GM12873 (cell line): ENCODE measurements at regions not wholly inside any gene's neighbourhood (a gene's known extent, or its start where the extent isn't known, plus 50 kb on each side); places are given as distances from the start of the nearest gene placed in this dataset.
A peak's percentile ranks its signal among the peaks of the same experiment; 100 is the strongest.

Experiments used
- TF ChIP-seq, protein P1 (sequence below): IDR thresholded peaks from 2 replicates; pipeline ENCODE4 v1.5.1; 2012; ENCODE audit warnings: low read depth, mild to moderate bottlenecking, moderate library complexity, low read length, control low read depth; ENCODE audit not compliant: insufficient read depth; ENCODE audit errors: missing control alignments

DNA sequence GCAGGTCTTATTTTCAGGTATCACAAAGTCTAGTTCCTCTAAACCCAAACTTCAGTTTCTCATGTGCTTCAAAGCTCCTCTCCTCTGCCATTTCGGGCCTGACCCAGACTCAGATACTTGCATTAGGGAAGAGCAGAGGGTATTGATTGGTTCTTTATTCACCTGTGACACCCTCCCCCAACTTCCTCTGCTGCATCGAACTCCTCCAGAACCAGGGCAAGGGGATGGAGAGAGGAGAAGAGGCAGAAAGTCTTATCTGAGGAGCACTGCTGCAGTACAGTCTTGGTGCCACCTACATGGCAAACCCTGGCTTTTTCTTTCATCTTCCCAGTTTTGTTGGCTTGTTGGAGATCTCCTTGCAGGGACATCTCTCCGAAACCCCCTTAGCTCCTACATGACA lies 96.0 kb upstream of the OSMR start:
- TF ChIP-seq, protein P1, sequence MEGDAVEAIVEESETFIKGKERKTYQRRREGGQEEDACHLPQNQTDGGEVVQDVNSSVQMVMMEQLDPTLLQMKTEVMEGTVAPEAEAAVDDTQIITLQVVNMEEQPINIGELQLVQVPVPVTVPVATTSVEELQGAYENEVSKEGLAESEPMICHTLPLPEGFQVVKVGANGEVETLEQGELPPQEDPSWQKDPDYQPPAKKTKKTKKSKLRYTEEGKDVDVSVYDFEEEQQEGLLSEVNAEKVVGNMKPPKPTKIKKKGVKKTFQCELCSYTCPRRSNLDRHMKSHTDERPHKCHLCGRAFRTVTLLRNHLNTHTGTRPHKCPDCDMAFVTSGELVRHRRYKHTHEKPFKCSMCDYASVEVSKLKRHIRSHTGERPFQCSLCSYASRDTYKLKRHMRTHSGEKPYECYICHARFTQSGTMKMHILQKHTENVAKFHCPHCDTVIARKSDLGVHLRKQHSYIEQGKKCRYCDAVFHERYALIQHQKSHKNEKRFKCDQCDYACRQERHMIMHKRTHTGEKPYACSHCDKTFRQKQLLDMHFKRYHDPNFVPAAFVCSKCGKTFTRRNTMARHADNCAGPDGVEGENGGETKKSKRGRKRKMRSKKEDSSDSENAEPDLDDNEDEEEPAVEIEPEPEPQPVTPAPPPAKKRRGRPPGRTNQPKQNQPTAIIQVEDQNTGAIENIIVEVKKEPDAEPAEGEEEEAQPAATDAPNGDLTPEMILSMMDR, result no peak

DNA sequence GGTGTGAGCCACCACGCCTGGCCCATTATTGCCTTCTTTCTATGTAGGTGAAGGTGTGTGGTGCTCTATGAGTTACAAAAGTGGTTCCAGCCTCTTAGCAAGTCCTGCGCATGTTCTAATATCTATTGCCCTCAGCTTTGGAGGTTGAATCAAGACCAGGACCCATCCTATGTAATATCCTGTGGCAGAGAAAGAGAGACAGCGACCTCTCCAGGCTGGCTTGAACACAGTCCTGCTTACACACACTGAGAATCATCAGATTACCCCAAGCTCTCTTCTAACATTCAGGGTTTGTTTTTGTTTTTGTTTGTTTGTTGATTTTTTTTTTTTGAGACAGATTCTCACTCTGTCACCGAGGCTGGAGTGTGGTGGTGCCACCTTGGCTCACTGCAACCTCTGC lies 94.7 kb upstream of the OSMR start:
- TF ChIP-seq, protein P1, result peak; percentile 18

DNA sequence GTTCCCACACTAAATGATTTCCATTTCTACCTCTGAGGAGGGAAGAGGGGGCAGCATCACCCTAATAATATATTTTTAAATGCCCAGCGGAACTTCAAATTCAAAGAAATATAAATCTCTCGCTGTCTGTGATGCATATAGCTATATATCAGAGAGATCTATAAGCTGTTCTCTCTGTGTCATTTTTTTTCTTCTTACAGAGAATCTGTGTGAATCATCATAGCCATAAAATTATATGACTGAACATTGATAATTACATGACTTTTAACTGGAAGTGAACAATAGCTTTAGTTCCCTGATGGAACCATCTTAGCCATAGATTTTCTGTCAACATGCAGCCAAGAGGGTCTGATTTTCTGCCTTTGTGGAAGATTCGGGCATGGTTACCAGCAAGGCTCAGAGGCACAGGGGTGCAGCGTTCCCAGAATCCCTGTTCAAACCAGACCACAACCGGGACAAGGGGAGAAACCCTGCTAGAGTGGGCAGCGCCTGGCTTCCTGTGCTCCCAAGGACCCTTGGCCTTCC lies 93.7 kb upstream of the OSMR start:
- TF ChIP-seq, protein P1, result no peak

DNA sequence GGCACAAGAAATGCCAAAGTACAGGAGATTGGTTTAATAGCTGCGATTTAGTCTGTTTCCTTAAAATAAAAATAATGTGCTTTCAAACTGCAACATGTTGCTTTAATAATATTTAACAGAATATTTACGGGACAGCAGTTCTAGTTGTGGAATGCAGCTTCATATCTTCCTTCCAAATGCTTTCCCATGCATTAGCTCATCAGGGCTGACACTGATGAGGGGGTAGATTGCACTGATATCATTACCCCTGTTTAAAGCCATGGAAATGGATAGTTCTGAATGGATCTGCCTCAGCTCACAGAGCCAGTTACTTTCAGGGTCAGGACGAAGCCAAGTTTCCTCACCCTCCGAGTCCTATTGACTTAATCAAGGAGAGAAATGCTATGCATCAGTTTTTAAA lies 93.2 kb upstream of the OSMR start:
- TF ChIP-seq, protein P1, result no peak

DNA sequence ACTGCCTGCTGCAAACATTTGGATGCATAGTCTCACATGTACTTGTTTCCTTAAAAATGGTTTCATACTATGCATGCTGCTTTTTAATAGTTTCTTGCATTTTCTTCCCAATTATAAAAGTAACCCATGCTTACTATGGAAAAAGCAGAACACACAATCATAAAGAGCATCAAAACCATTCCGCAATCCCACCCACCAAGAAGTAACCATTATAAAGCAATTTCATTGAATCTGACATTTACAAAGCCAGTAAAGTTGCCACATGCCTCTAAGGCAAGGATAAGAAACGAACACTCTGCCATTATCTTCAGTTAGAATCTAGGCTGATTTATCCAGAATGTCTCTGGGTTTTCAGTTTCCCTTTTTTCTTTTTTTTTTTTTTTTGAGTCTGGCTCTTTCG lies 92.7 kb upstream of the OSMR start:
- TF ChIP-seq, protein P1, result no peak

DNA sequence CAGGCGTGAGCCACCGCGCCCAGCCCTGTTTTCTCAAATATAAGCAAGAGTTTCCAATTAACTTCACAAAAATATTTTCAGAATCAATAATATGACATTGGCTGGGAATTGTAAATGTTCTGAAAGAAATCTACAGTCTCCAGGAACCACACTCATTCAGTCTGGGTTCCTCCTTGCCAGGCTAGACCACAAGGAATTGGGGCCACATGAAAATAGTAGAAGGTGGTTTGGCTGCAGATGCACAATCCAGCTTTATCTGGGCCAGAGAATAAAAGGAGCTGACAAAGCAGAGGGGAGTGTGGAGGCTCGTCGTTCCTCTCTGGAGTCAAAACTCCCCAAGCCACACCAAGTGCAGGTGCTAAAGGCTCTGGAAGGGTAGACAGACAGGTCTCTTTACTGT lies 92.0 kb upstream of the OSMR start:
- TF ChIP-seq, protein P1, result no peak

DNA sequence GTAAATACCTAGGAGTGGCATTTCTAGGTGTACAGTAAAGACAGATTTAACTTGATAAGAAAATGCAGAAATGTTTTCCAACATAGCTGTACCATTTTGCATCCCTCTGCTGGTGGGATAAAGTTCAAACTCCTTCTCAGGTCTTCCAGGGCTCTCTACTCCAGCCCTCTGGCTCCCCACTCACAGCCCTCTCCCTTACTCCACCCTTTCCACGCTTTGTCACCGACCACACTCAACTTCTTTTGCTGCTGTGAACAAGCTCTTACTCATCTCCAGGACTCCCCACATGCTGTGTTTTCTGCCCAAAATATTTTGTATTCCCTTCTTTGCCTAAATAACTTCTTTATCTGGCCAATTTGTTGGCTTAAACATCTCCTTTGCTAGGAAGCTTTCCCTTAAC lies 90.6 kb upstream of the OSMR start:
- TF ChIP-seq, protein P1, result no peak
